Cardiac fibroblast (primary cell): ENCODE measurements at regions not wholly inside any gene's neighbourhood (a gene's known extent, or its start where the extent isn't known, plus 50 kb on each side); places are given as distances from the start of the nearest gene placed in this dataset.

Experiments
- DNase-seq, 2 donors: peaks; one replicate each; pipeline versions ENCODE4 v3.0.0 to v3.0.0-alpha.2; 2010; ENCODE audit warnings: low read depth in 2 of 2
- H3K4me3 ChIP-seq, 2 donors: replicated peaks in 1 of 2; 1 replicate in 1 of 2; 2 replicates in 1 of 2; pipeline ENCODE4 v1.5.1; 2011; ENCODE audit warnings: low read depth in 2 of 2, low read length in 2 of 2, mild to moderate bottlenecking in 2 of 2, moderate library complexity in 1 of 2
- TF ChIP-seq, protein P1 (sequence below): IDR thresholded peaks from one replicate; pipeline ENCODE4 v1.5.1; 2011; ENCODE audit warnings: low read depth, mild to moderate bottlenecking, low read length, inconsistent platforms

DNA sequence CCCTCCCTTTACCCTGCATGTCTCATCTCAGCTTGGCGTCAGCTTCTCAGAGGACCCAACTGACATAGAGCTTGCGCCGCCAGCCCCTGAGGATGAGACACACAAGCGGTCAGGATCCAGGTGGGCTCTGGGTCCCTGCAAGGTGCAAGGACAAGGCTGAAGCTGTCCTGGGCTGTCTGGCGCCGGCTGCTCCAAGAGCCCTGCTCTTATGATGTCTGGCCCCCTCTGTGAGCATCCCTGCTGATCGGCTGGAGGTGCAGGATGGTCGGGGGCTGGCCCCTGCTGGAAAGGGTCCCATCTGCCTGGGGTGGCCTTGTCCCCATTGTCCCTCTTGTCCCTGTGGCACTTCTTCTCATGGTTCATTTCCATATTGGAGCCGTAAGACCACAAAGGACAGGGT lies 479.0 kb downstream of the NPHP4 start:
- TF ChIP-seq, protein P1, sequence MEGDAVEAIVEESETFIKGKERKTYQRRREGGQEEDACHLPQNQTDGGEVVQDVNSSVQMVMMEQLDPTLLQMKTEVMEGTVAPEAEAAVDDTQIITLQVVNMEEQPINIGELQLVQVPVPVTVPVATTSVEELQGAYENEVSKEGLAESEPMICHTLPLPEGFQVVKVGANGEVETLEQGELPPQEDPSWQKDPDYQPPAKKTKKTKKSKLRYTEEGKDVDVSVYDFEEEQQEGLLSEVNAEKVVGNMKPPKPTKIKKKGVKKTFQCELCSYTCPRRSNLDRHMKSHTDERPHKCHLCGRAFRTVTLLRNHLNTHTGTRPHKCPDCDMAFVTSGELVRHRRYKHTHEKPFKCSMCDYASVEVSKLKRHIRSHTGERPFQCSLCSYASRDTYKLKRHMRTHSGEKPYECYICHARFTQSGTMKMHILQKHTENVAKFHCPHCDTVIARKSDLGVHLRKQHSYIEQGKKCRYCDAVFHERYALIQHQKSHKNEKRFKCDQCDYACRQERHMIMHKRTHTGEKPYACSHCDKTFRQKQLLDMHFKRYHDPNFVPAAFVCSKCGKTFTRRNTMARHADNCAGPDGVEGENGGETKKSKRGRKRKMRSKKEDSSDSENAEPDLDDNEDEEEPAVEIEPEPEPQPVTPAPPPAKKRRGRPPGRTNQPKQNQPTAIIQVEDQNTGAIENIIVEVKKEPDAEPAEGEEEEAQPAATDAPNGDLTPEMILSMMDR, result no peak
- H3K4me3 ChIP-seq, result no peak overlapping the region
- no peak for DNase-seq

DNA sequence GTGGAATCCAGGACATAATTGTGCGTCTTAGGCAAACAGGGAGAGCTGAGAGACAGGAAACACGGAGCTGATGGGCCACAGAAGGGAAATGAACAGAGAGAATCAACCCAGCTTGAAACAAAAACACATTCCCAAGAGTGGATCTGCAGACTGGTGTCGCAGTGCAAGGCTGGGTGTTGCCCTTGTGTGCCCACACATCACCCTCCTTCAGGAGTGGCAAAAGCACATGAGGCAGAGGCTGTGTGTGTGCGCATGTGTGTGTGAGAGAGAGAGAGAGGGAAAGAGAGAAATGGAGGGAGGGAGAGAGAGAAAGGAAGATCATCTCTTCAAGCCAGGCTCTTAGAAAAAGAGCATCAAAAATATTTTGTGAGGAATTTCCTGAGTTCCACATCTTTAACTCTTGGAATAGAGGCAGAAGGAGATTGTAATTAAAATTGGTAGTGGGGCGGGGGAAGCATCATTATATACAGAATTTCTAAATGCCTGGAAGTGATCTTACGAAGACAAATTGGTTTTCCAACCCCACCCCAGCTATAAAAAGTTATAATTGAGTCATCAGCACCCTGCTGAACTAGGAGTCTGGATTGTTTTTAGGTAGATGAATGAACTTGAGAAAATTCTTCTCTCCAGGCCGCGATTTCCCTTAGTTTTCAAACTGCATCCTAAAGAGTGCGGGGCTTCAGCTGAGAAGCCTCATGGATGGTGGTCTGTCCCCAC lies 480.7 kb downstream of the NPHP4 start:
- no peak overlapping the region for H3K4me3 ChIP-seq
- DNase-seq, result no peak
- TF ChIP-seq, protein P1, result no peak

DNA sequence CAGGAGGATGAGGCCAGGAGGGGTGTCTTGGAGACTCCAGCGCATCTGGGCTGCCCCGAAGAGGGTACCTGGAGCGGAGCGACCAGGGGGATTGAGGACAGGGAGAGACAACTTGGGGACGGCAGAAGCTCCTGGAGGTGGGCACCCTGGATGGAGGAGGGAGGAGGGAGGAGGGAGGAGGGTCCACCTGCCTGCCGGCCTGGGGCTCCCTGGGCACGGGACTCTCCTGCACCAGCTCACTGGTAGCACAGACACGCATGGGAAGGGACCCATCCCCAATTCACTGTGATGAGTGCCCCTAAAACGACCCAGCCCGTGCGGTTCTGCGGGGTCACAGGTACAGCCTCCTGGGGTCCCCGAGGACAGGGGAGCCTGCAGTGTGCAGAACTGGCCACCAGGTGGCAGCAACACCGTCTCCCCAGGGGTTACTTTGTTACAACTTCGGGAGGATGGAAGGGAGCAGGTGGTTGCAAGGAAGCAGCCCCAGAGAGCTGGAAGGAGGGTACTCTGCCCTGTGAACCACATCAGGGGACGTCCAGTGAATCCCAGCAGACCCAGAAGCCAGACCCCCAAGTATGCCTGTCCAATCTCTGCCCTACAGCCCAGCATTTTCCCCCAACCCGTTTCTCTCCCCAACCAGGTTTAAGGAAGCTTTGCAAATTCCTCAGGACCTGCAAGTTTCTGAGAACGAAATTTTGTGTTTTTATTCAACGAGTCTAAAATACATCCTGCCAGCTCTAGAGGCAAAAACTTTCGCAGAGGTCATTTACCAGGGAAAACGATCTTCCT lies 482.4 kb downstream of the NPHP4 start:
- TF ChIP-seq, protein P1, result peak; percentile 93
- no peak overlapping the region for H3K4me3 ChIP-seq
- peak; percentile 38 to 42 for DNase-seq

DNA sequence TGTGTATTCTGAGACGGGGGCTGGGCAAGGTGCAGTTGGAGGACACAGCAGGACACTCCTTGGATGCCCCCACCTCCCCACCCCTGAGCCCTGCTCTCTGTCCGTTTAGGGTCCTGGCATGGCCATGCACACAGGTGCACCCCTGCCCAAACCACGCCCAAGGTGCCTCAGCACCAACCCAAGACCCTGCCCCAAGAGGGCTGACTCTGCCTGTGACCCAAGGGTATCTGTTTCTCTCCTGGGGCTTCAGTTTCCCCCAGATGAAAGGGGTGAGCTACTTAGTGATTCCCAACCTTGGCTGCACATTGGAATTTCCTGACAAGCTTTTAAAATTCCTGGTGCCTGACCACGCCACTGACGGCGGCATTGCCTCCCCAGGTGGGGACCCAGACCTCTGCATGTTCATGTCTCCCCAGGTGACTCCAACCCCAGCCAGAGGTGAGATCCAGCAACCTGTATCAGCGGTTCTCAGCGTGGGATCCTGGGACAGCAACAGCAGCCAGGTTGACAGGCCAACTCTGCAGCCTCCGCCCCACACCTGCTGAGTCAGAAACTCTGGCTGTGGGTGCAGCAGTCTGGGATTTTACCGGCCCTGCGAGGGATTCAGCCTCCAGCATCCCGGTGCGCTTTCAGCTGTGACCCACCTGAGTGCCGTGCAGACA lies 483.4 kb downstream of the NPHP4 start:
- DNase-seq, result no peak
- TF ChIP-seq, protein P1, result no peak
- no peak overlapping the region for H3K4me3 ChIP-seq

DNA sequence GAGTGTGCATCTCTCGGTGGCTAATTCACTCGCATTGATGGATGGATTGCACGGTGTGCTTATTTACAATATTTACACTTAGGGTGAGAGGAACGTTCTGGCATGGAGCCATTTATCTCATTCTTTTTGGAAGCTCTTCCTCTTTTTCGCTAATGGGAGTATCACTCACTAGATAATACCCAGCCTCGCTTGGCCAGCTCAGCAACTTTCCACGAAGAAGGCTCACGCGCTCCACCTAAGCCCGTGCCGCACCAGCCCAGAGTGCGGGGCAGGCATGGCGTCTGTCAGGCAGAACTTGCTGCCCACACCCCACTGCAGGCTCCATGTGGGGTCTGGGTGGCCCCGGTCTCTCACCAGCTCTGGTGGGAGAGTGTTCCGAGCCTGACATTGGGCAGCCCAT lies 484.9 kb downstream of the NPHP4 start:
- TF ChIP-seq, protein P1, result no peak
- no peak overlapping the region for H3K4me3 ChIP-seq
- DNase-seq, result no peak

DNA sequence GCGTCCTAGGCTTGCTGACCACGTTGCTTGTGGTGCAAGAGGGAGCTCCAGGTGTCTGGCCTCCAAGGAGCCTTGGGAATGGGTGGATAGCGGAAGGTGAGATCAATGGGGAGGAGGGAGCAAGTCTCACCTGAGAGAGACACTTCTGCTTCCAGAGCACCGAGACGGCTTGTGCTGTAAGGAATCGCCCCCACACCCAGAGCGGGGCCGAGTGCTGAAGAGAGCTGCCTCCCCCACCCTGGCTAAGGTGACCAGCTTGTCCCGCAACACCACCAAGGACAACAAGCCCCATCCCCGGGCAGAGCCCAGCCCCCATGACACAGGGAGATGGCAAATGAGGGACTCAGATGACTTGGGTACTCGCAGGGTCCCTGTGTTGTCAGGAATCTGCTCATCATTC lies 485.6 kb downstream of the NPHP4 start:
- TF ChIP-seq, protein P1, result no peak
- no peak overlapping the region for H3K4me3 ChIP-seq
- no peak for DNase-seq
